HPDE6-E6E7 (cell line): ENCODE measurements at regions not wholly inside any gene's neighbourhood (a gene's known extent, or its start where the extent isn't known, plus 50 kb on each side); places are given as distances from the start of the nearest gene placed in this dataset.

ENCODE experiments used
- DNase-seq: peaks from one replicate; pipeline ENCODE4 v3.0.0; 2011; ENCODE audit warnings: missing footprints; ENCODE audit errors: extremely low spot score

- DNase-seq, result no peak
Measured at GRCh38 chr11:109968781-109969180, 124.4 kb upstream of the ZC3H12C start.

- no peak for DNase-seq
Measured at GRCh38 chr11:109970516-109971183, 122.5 kb upstream of the ZC3H12C start.

GRCh38 chr11:109971184-109971523 lies 122.0 kb upstream of the ZC3H12C start:
- DNase-seq, result peak; percentile 17

GRCh38 chr11:109972181-109972715 lies 120.9 kb upstream of the ZC3H12C start:
- DNase-seq, result no peak

GRCh38 chr11:109972939-109973338 lies 120.3 kb upstream of the ZC3H12C start:
- no peak for DNase-seq

- DNase-seq, result no peak
Measured at GRCh38 chr11:109973486-109973885, 119.7 kb upstream of the ZC3H12C start.

- DNase-seq, result no peak
Measured at GRCh38 chr11:109974523-109974922, 118.7 kb upstream of the ZC3H12C start.

GRCh38 chr11:109978895-109979294 lies 114.3 kb upstream of the ZC3H12C start:
- DNase-seq, result no peak

GRCh38 chr11:109981031-109981636 lies 112.1 kb upstream of the ZC3H12C start:
- DNase-seq, result no peak

- no peak for DNase-seq
Measured at GRCh38 chr11:109983358-109983757, 109.8 kb upstream of the ZC3H12C start.

GRCh38 chr11:109984634-109985289 lies 108.4 kb upstream of the ZC3H12C start:
- DNase-seq, result no peak

GRCh38 chr11:109986488-109986887 lies 106.7 kb upstream of the ZC3H12C start:
- DNase-seq, result no peak

GRCh38 chr11:109991835-109992234 lies 101.4 kb upstream of the ZC3H12C start:
- DNase-seq, result no peak

- DNase-seq, result no peak
Measured at GRCh38 chr11:109993786-109994185, 99.4 kb upstream of the ZC3H12C start.

- no peak for DNase-seq
Measured at GRCh38 chr11:109994907-109995306, 98.3 kb upstream of the ZC3H12C start.

- no peak for DNase-seq
Measured at GRCh38 chr11:109996060-109996459, 97.1 kb upstream of the ZC3H12C start.

GRCh38 chr11:109998921-109999320 lies 94.3 kb upstream of the ZC3H12C start:
- DNase-seq, result no peak

GRCh38 chr11:110000031-110000502 lies 93.1 kb upstream of the ZC3H12C start:
- peak; percentile 49 for DNase-seq

- no peak for DNase-seq
Measured at GRCh38 chr11:110000850-110001249, 92.3 kb upstream of the ZC3H12C start.

- DNase-seq, result no peak
Measured at GRCh38 chr11:110003426-110003825, 89.8 kb upstream of the ZC3H12C start.

- no peak for DNase-seq
Measured at GRCh38 chr11:110011595-110011994, 81.6 kb upstream of the ZC3H12C start.

- DNase-seq, result no peak
Measured at GRCh38 chr11:110015695-110016094, 77.5 kb upstream of the ZC3H12C start.

GRCh38 chr11:110019675-110020074 lies 73.5 kb upstream of the ZC3H12C start:
- no peak for DNase-seq
